ENCODE measurements at regions not wholly inside any gene's neighbourhood (a gene's known extent, or its start where the extent isn't known, plus 50 kb on each side); places are given as distances from the start of the nearest gene placed in this dataset.

GRCh38 chr6:15143540-15143939, 102.3 kb upstream of the JARID2 start:
- Histone ChIP-seq H3K4me3 (replicated peaks; ENCODE audit: insufficient read depth, low read length) (no peak overlapping the region), H3K27ac (replicated peaks) (no peak overlapping the region), H3K27me3 (ENCODE audit: insufficient read depth, poor library complexity, severe bottlenecking) (no peaks in the 10 kb centered on the region)
- TF ChIP-seq POLR2AphosphoS5 (IDR thresholded peaks at IDR 0.05; ENCODE audit: low read depth) (no peak), CTCF (IDR thresholded peaks at IDR 0.05; ENCODE audit: insufficient read depth, low read length) (no peak), REST (IDR thresholded peaks at IDR 0.05; ENCODE audit: insufficient replicate concordance, low read depth) (no peak), GABPA (IDR thresholded peaks at IDR 0.05; ENCODE audit: low read depth) (no peak), SPI1 (IDR thresholded peaks at IDR 0.05; ENCODE audit: borderline replicate concordance, low read depth) (no peak)
- no peak for DNase-seq (ENCODE audit: low read depth in 1 of 2, low spot score in 1 of 2)

- H3K27ac ChIP-seq (replicated peaks): no peak overlapping the region
- no peak overlapping the region for H3K4me3 ChIP-seq (replicated peaks; ENCODE audit: insufficient read depth, low read length)
- TF ChIP-seq SPI1 (IDR thresholded peaks at IDR 0.05; ENCODE audit: borderline replicate concordance, low read depth) (no peak), CTCF (IDR thresholded peaks at IDR 0.05; ENCODE audit: insufficient read depth, low read length) (no peak), GABPA (IDR thresholded peaks at IDR 0.05; ENCODE audit: low read depth) (no peak), REST (IDR thresholded peaks at IDR 0.05; ENCODE audit: insufficient replicate concordance, low read depth) (no peak), POLR2AphosphoS5 (IDR thresholded peaks at IDR 0.05; ENCODE audit: low read depth) (no peak)
- no peaks in the 10 kb centered on the region for H3K27me3 ChIP-seq (ENCODE audit: insufficient read depth, poor library complexity, severe bottlenecking)
- no peak for DNase-seq (ENCODE audit: low read depth in 1 of 2, low spot score in 1 of 2)
Measured at GRCh38 chr6:15145821-15146220, 100.0 kb upstream of the JARID2 start.

- Histone ChIP-seq H3K27ac (replicated peaks) (no peak overlapping the region), H3K4me3 (replicated peaks; ENCODE audit: insufficient read depth, low read length) (no peak overlapping the region), H3K27me3 (ENCODE audit: insufficient read depth, poor library complexity, severe bottlenecking) (no peaks in the 10 kb centered on the region)
- TF ChIP-seq CTCF (IDR thresholded peaks at IDR 0.05; ENCODE audit: insufficient read depth, low read length): no peak
- TF ChIP-seq GABPA (IDR thresholded peaks at IDR 0.05; ENCODE audit: low read depth): no peak
- no peak for TF ChIP-seq SPI1 (IDR thresholded peaks at IDR 0.05; ENCODE audit: borderline replicate concordance, low read depth)
- no peak for TF ChIP-seq REST (IDR thresholded peaks at IDR 0.05; ENCODE audit: insufficient replicate concordance, low read depth)
- TF ChIP-seq POLR2AphosphoS5 (IDR thresholded peaks at IDR 0.05; ENCODE audit: low read depth): no peak
- no peak for DNase-seq (ENCODE audit: low read depth in 1 of 2, low spot score in 1 of 2)
Measured at GRCh38 chr6:15147827-15148226, 98.0 kb upstream of the JARID2 start.

Measured in HL-60 (cell line).